ENCODE measurements at regions not wholly inside any gene's neighbourhood (a gene's known extent, or its start where the extent isn't known, plus 50 kb on each side); places are given as distances from the start of the nearest gene placed in this dataset. TPM values are rescaled to one million over a fixed set of nuclear protein-coding genes. Genes with fewer than 3 reads are reported as not detected.

GRCh38 chr6:26312501-26313397 lies 52.2 kb upstream of the BTN3A2 start:
- TF ChIP-seq CTCF (IDR thresholded peaks at IDR 0.05; ENCODE audit: insufficient read depth, low read depth, low read length): no peak
- DNase-seq (ENCODE audit: low read depth): peak; percentile 86
- peak overlapping the region; percentile 64 for H3K4me3 ChIP-seq (ENCODE audit: low read depth, low read length)

Small RNA genes in the stretch of these regions (small RNA-seq; reads per million reads assigned to genes)
- not detected for gene AL031777.2
- not detected for gene HIST1H2AD
- gene HIST1H2APS3: not detected
- gene HIST1H4G: not detected
- gene LARP1P1: not detected
